Transverse colon (tissue), 4 donors: ENCODE measurements at regions not wholly inside any gene's neighbourhood (a gene's known extent, or its start where the extent isn't known, plus 50 kb on each side); places are given as distances from the start of the nearest gene placed in this dataset.

Experiments
- DNase-seq: peaks from one replicate; pipeline ENCODE4 v3.0.0-alpha.2; 2019
- H3K27ac ChIP-seq, 4 donors: fragments of 200-600 bp; sonication (generic); 2 replicates each; pipeline ENCODE4 v1.5.1; 2016 to 2018; ENCODE audit warnings: inconsistent platforms in 4 of 4
- H3K27me3 ChIP-seq: fragments of 200-600 bp; sonication (generic); 2 replicates; pipeline ENCODE4 v1.5.1; 2017; ENCODE audit warnings: inconsistent platforms
- H3K36me3 ChIP-seq, 4 donors: fragments of 200-600 bp; sonication (generic); 2 replicates each; pipeline ENCODE4 v1.5.1; 2017 to 2019; ENCODE audit warnings: inconsistent platforms in 4 of 4
- H3K4me1 ChIP-seq, 4 donors: fragments of 200-600 bp; sonication (generic); 2 replicates each; pipeline ENCODE4 v1.5.1; 2017 to 2020; ENCODE audit warnings: inconsistent platforms in 4 of 4
- H3K4me3 ChIP-seq, 4 donors: fragments of 200-600 bp; sonication (generic); 1 replicate in 1 of 4; 2 replicates in 3 of 4; pipeline versions ENCODE4 v1.5.1 to v1.6.1; 2017 to 2019; ENCODE audit warnings: inconsistent platforms in 4 of 4
- H3K9me3 ChIP-seq, 2 donors: fragments of 200-600 bp; sonication (generic); 2 replicates each; pipeline ENCODE4 v1.5.1; 2017 to 2019; ENCODE audit warnings: inconsistent platforms in 2 of 2
- EP300 ChIP-seq: sonication (generic); formaldehyde crosslinking; IDR thresholded peaks from one replicate; pipeline ENCODE4 v1.6.1; 2017; ENCODE audit warnings: antibody characterized with exemption, low read depth
- POLR2A ChIP-seq: fragments of 450-650 bp; IDR thresholded peaks from one replicate; pipeline ENCODE4 v1.6.1; 2016; ENCODE audit warnings: antibody characterized with exemption, mild to moderate bottlenecking, moderate library complexity
- POLR2AphosphoS5 ChIP-seq, 3 donors: sonication (generic); formaldehyde crosslinking; IDR thresholded peaks; one replicate each; pipeline ENCODE4 v1.6.1; 2016; ENCODE audit warnings: antibody characterized with exemption in 3 of 3
- WGBS, 2 donors: methylation state at CpG; one replicate each; pipeline ENCODE4 v1.1.5; 2018; ENCODE audit warnings: low coverage in 1 of 2; 5-methylcytosine and 5-hydroxymethylcytosine counted together
- in situ Hi-C, 4 donors: fragments of 200-750 bp; cut with MboI; loops; one replicate each; pipeline versions ENCODE4 v1.15.0 to v1.15.1; 2017; ENCODE audit warnings: low sequenced_read_pairs in 3 of 4, low pct_ligation_motif_present in 1 of 4, low pct_unique_long_range_greater_than_20kb in 1 of 4
- intact Hi-C: fragments of 100-400 bp; cut with DNase I; formaldehyde crosslinking; loops from one replicate; pipeline ENCODE4 v1.15.1; 2023; ENCODE audit warnings: low total_unique reads
- TF ChIP-seq, protein P1 (sequence below), 5 experiments: fragments of 200-600 bp in 3 of 5; fragments of 450-650 bp in 2 of 5; sonication (generic) in 3 of 5; IDR thresholded peaks; 1 replicate in 2 of 5; 2 replicates in 3 of 5; pipeline ENCODE4 v1.5.1; 2016 to 2017; ENCODE audit warnings: antibody characterized with exemption in 5 of 5, inconsistent platforms in 3 of 5, mild to moderate bottlenecking in 2 of 5, moderate library complexity in 1 of 5

DNA sequence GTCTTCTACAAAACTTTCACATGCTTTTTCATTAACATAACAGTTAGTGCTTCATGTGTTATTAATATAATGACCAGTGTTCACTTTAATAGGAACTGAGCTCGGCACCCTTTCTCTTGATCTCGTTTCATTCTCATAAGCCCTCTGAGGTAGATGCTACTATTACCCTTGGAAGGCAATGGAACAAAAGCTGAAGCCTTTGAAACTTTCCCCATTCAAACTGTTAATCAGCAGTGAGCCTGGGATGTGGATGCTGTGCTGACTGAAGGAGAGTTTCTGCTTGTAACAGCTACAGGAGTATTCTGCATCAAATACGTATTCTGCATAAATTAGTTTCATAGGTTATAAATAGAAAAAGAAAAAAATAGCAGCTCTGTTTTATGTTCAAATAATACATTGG, 904.0 kb upstream of the CDH2 start:
- Histone ChIP-seq H3K27ac (no peak overlapping the region), H3K36me3 (no peaks in the 10 kb centered on the region), H3K27me3 (no peaks in the 10 kb centered on the region), H3K4me1 (no peaks in the 10 kb centered on the region), H3K4me3 (no peak overlapping the region), H3K9me3 (no peaks in the 10 kb centered on the region)
- no peak for DNase-seq
- intact Hi-C loops: no loop called here
- TF ChIP-seq EP300 (no peak), POLR2A (no peak), POLR2AphosphoS5 (IDR thresholded peaks at IDR 0.05) (no peak)
- TF ChIP-seq, protein P1, sequence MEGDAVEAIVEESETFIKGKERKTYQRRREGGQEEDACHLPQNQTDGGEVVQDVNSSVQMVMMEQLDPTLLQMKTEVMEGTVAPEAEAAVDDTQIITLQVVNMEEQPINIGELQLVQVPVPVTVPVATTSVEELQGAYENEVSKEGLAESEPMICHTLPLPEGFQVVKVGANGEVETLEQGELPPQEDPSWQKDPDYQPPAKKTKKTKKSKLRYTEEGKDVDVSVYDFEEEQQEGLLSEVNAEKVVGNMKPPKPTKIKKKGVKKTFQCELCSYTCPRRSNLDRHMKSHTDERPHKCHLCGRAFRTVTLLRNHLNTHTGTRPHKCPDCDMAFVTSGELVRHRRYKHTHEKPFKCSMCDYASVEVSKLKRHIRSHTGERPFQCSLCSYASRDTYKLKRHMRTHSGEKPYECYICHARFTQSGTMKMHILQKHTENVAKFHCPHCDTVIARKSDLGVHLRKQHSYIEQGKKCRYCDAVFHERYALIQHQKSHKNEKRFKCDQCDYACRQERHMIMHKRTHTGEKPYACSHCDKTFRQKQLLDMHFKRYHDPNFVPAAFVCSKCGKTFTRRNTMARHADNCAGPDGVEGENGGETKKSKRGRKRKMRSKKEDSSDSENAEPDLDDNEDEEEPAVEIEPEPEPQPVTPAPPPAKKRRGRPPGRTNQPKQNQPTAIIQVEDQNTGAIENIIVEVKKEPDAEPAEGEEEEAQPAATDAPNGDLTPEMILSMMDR (IDR thresholded peaks at IDR 0.05): no peak
- in situ Hi-C loops: loop anchor here in 1 of 4 donors (10.0 kb wide), 1 partner anchor 64 kb away; no protein-coding TSS in a partner anchor
- 73 to 74% methylated on average over 3 of the region's 3 CpGs for WGBS, 2 donors

DNA sequence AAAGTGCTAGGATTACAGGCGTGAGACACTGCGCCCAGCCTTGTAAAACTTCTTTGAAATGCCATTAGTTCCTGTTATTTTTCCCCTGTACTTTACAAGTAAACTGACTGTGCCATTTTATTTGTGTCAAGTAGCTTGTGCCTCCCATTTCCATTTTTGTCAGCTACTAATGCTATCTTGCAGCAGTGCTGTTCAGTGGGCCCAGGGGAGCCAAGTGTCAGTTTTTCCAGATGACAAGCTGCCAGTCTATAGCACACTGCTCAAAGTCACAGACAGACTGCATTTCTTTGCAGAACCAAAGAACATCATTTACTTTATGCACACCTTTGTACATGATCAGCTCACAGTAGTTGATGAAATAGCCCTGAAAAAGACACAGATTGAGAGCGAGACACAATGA, 901.3 kb upstream of the CDH2 start:
- DNase-seq: no peak
- H3K4me1 ChIP-seq: no peaks in the 10 kb centered on the region
- H3K9me3 ChIP-seq: no peaks in the 10 kb centered on the region
- no peaks in the 10 kb centered on the region for H3K27me3 ChIP-seq
- intact Hi-C loops (no loop called here), in situ Hi-C loops (no loop called here)
- TF ChIP-seq POLR2AphosphoS5 (IDR thresholded peaks at IDR 0.05): no peak
- TF ChIP-seq, protein P1 (IDR thresholded peaks at IDR 0.05): no peak
- TF ChIP-seq POLR2A: no peak
- no peak for TF ChIP-seq EP300
- H3K27ac ChIP-seq: no peak overlapping the region
- WGBS, 2 donors: 67 to 81% methylated on average over 3 of the region's 3 CpGs
- no peak overlapping the region for H3K4me3 ChIP-seq
- H3K36me3 ChIP-seq: no peaks in the 10 kb centered on the region

DNA sequence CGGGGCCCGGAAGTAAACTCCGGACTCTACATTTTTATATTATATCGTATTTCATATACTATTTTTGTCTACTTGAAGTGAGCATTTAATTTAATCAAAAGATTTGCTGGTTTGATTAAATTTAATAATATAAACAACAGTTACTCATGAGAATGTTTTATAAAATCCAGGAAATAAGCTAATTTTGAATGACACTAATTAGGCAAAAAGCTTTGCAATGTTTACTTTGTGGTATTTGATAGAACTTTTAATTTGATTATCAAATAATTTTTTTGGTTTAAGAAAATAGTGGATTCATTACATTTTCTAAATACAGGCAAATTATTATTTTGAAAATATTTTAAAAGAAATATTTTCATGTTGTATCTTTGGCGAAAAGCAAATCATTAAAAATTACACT, 900.4 kb upstream of the CDH2 start:
- no peaks in the 10 kb centered on the region for H3K4me1 ChIP-seq
- no peaks in the 10 kb centered on the region for H3K36me3 ChIP-seq
- no peak for DNase-seq
- H3K9me3 ChIP-seq: no peaks in the 10 kb centered on the region
- H3K4me3 ChIP-seq: no peak overlapping the region
- no peak overlapping the region for H3K27ac ChIP-seq
- TF ChIP-seq POLR2A (no peak), EP300 (no peak), POLR2AphosphoS5 (IDR thresholded peaks at IDR 0.05) (no peak)
- TF ChIP-seq, protein P1 (IDR thresholded peaks at IDR 0.05): no peak
- in situ Hi-C loops: no loop called here
- intact Hi-C loops: no loop called here
- 92 to 96% methylated on average over 5 of the region's 5 CpGs for WGBS, 2 donors
- H3K27me3 ChIP-seq: no peaks in the 10 kb centered on the region

DNA sequence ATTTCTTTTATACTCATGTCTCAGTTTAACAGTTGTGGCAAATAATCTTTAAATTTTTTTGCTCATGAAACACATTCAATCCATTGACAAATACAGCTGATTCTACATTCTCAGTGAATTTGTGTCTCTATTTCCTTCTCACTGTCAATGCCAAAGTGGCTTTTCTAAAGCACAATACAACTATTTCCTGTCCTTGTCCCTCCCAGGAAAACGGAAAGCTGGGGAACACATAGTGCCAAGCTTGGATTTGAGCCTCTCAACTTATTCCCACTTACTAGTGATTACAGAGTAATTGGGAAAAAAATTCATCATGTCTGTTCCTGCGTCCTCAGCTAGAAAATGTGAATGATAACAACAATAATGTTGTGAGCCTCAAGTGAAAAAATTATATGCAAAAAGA, 899.7 kb upstream of the CDH2 start:
- TF ChIP-seq, protein P1 (IDR thresholded peaks at IDR 0.05): no peak
- TF ChIP-seq POLR2AphosphoS5 (IDR thresholded peaks at IDR 0.05) (no peak), EP300 (no peak), POLR2A (no peak)
- Histone ChIP-seq H3K27me3 (no peaks in the 10 kb centered on the region), H3K4me1 (no peaks in the 10 kb centered on the region), H3K4me3 (no peak overlapping the region), H3K36me3 (no peaks in the 10 kb centered on the region), H3K27ac (no peak overlapping the region), H3K9me3 (no peaks in the 10 kb centered on the region)
- 66 to 70% methylated on average over 2 of the region's 2 CpGs for WGBS, 2 donors
- in situ Hi-C loops (no loop called here), intact Hi-C loops (no loop called here)
- no peak for DNase-seq
